HS-27A (cell line): ENCODE measurements at regions not wholly inside any gene's neighbourhood (a gene's known extent, or its start where the extent isn't known, plus 50 kb on each side); places are given as distances from the start of the nearest gene placed in this dataset.
"Not testable (repeated sequence)": the region's sequence is repeated elsewhere in the genome, so short reads cannot be mapped to it uniquely, and the experiment has no call there.

ENCODE experiments used
- DNase-seq: peaks from one replicate; pipeline ENCODE4 v3.0.0-alpha.2; 2012; ENCODE audit warnings: low read depth, missing footprints

- DNase-seq, result no peak
Observed at GRCh38 chr14:38578278-38578681, 322.4 kb upstream of the CLEC14A start.

GRCh38 chr14:38567703-38568102 lies 311.8 kb upstream of the CLEC14A start:
- no peak for DNase-seq

- DNase-seq, result no peak
Observed at GRCh38 chr14:38561657-38562056, 305.8 kb upstream of the CLEC14A start.

- no peak for DNase-seq
Observed at GRCh38 chr14:38559711-38560110, 303.8 kb upstream of the CLEC14A start.

GRCh38 chr14:38557391-38557790 lies 301.5 kb upstream of the CLEC14A start:
- not testable (repeated sequence) for DNase-seq

- no peak for DNase-seq
Observed at GRCh38 chr14:38556252-38556651, 300.4 kb upstream of the CLEC14A start.

GRCh38 chr14:38554026-38554425 lies 298.1 kb upstream of the CLEC14A start:
- no peak for DNase-seq

- DNase-seq, result no peak
Observed at GRCh38 chr14:38553586-38553985, 297.7 kb upstream of the CLEC14A start.

GRCh38 chr14:38549564-38549963 lies 293.7 kb upstream of the CLEC14A start:
- DNase-seq, result no peak

- DNase-seq, result no peak
Observed at GRCh38 chr14:38547961-38548490, 292.1 kb upstream of the CLEC14A start.

- DNase-seq, result no peak
Observed at GRCh38 chr14:38546932-38547551, 291.1 kb upstream of the CLEC14A start.

- DNase-seq, result no peak
Observed at GRCh38 chr14:38544776-38545175, 288.9 kb upstream of the CLEC14A start.

- not testable (repeated sequence) for DNase-seq
Observed at GRCh38 chr14:38543851-38544250, 288.0 kb upstream of the CLEC14A start.

- not testable (repeated sequence) for DNase-seq
Observed at GRCh38 chr14:38538053-38538452, 282.2 kb upstream of the CLEC14A start.

- no peak for DNase-seq
Observed at GRCh38 chr14:38536376-38537038, 280.6 kb upstream of the CLEC14A start.

- DNase-seq, result no peak
Observed at GRCh38 chr14:38528582-38528981, 272.7 kb upstream of the CLEC14A start.

- no peak for DNase-seq
Observed at GRCh38 chr14:38527502-38527878, 271.6 kb upstream of the CLEC14A start.

GRCh38 chr14:38526826-38527501 lies 271.1 kb upstream of the CLEC14A start:
- no peak for DNase-seq

- DNase-seq, result no peak
Observed at GRCh38 chr14:38524636-38525509, 269.0 kb upstream of the CLEC14A start.

GRCh38 chr14:38522724-38523123 lies 266.8 kb upstream of the CLEC14A start:
- no peak for DNase-seq

- no peak for DNase-seq
Observed at GRCh38 chr14:38521591-38521990, 265.7 kb upstream of the CLEC14A start.

GRCh38 chr14:38517426-38517825 lies 261.5 kb upstream of the CLEC14A start:
- DNase-seq, result no peak
